ENCODE measurements at regions not wholly inside any gene's neighbourhood (a gene's known extent, or its start where the extent isn't known, plus 50 kb on each side); places are given as distances from the start of the nearest gene placed in this dataset.

DNA sequence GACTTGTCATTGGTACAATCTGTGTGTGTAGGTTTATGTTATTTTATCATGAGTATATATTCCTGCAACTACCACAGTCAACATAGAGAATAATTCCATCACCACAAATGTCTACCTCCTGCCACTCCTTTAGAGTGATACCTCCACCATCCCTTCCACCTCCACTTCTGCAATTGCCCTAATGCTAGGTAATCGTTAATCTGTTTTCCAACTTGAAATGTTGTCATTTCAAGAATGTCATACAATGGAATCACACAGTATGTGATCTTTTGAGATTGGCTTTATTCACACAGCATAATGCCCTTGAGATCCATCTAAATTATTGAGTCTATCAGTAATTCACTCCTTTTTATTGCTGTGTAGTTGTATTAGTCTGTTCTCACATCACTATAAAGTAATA is 414.8 kb upstream of the C16orf82 start:
- no peak for DNase-seq (ENCODE audit: low spot score)

DNA sequence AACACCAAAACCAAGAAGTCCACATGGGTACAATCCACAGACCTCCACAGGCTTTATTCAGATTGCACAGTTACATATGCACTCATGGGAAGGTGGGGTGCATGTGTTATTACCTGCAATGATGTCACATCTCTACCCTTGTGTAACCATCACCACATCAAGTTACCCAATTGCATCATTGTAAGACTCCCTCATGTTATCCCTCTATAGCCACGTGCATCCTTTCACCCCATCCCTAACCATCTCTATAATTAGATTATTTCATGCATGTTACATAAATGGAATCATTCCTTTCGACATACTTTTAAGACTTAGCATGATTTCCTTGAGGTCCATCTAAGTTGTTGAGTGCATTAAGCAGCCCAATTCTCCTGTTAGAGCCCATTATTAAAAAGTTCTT is 408.2 kb upstream of the C16orf82 start:
- DNase-seq (ENCODE audit: low spot score) = no peak

DNA sequence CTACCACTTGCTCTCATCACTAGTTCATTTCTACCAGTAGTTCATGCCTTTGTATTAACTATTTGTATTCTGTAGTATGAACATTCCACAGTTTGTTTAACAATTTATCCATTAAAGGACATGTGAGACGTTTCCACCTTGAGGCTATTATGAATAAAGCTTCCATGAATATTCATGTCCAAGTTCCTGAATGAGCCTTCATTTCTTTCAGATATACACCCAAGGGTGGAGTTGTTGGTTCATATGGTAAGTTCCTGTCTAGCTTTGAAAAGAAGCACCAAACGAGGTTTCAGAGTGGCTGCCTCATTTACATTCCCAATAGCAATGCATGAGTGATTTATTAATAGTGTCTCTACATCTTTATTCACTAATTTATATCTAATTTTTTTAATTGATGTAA is 407.8 kb upstream of the C16orf82 start:
- no peak for DNase-seq (ENCODE audit: low spot score)

DNA sequence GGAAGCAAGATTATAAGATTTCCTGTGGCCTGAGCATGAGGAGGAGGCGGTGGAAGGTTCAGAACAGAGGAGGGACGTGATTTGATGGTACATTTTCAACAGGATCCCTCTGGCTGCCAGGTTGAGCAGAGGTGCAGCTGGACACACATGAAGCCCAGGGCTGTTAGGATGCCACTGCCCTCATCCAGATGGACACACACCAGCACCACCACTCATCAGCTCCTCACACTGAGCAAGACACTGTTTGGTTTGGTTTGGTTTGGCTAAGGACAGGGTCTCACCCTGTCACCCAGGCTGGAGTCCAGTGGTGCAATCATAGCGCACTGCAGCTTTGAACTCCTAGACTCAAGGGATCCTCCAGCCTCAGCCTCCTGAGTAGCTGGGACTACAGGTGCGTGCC is 402.6 kb upstream of the C16orf82 start:
- no peak for DNase-seq (ENCODE audit: low spot score)

DNA sequence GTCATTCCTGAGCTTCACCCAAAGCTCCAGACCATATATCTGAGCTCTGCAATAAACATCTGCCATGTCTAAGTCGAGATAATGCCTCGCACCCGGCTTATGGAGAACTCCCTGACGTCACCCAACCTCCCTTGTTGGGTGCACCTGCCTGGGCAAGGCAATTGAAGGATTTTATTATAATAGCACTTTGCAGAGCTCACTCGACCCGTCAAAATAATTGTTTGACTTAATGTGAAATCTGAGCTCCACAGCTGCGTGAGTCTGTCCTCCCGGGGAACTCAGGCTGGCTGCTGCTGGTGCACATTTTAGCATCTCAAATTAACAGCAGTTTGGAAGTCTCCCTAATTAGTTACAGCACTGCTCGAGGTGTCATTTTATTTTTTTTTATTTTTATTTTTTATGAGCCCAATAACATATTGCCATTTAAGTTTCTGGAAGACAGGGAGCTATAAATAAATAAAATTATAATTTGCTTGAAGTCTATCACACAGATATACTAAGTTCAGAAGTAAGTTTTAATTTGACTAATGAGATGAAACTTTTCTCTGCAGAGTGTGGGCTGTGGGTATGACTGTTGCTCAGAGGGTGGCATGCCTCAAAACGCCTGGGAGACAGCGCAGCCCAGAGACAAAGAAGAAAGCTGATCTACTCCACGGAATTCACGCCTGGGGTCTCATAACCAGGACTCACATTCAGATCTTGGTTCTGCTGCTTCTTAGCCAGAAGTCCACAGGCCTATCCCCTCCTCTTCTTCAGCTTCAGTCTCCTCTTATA is 401.4 kb upstream of the C16orf82 start:
- DNase-seq (ENCODE audit: low spot score) = no peak

DNA sequence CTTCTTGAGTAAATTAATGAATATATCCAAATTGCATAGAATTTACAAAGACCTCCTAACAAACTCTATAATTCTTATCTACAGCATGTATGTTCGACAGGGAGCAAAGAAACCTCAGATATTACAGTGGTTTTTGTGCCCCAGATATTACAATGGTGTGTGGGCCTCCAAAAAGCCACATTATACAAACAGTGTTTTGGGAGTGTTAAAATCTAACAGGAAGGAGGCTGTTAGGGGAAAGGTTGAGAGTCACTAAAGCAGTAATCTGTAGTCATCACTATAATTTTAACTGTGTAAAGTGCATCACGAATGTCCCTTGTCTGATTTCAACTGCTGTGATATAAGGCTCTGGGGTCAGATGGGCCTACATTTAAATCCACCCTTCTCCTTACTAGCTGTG is 400.2 kb upstream of the C16orf82 start:
- no peak for DNase-seq (ENCODE audit: low spot score)

DNA sequence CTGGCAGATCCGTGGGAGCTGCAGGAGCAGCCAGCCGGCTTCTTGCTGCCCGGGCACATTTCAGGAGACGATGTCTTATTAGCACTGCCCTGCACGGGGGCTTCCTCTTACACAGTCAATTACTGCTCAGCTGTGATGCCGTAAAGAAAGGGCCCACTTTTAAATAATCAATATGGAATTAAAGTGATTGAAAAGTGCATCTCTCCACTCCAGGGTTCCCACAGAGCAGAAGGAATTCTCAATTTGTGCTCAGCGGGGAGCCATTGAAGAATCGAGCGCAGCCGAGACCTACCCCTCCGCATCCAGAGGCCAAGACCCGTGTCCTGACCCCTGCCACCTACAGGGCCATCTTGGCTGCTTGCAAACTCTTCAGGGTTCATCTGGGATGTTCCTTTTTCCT is 399.4 kb upstream of the C16orf82 start:
- DNase-seq (ENCODE audit: low spot score) = no peak

DNA sequence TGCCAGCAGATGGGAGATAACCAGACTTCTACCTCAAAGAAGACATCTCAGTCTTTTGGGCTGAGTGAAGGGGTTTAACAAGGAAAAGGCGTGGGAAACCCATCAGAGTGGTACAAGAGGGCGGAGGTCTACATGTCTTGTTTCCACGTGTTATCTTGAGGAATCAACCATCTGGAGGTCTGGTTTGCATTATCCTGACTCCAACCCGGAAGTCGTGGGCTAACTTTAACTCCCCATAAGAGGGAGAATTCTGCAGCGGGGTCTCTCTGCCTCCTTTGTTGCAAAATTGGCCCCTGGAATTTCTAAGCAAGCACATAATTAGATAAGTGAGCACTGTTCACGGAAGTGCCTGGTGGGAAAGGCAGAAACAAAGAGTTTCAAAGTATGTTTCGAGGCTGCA is 398.7 kb upstream of the C16orf82 start:
- no peak for DNase-seq (ENCODE audit: low spot score)

DNA sequence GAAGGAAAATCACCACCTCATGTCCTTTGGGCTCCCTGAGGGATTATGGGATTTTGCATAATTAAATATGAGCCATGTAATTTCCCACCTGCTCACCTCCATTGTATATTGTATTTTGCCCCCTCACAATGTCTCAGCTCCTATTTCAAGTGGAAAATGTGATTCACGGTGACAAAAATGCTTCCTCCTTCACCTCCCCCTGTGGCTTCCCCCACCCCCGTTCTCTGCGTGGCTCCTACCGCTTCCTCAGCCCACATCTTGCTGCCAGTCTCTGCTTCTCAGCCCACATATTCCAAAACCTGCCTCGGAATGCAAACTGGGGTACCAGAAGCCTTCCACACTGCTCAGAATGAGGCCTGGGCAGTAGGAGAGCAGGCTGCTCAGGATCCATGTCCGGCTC is 394.5 kb upstream of the C16orf82 start:
- no peak for DNase-seq (ENCODE audit: low spot score)

DNA sequence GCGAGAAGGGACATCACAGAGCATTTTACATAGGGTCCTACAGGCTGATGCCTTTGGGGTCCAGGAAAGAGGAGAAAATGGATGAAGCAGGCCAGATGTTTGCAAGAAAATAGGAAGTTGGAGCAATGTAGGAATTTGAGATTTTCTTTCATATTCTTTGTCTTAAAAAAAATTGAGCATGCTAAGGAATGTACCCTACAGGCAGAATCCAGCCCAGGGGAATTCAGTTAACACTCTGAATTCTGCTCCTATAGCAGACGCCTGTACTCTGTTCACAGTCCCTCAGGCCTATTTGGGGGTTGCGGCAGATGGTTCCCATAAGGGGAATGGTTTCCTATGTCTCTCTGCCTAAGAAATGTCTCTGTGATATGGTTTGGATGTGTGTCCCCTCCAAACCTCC is 393.7 kb upstream of the C16orf82 start:
- no peak for DNase-seq (ENCODE audit: low spot score)

DNA sequence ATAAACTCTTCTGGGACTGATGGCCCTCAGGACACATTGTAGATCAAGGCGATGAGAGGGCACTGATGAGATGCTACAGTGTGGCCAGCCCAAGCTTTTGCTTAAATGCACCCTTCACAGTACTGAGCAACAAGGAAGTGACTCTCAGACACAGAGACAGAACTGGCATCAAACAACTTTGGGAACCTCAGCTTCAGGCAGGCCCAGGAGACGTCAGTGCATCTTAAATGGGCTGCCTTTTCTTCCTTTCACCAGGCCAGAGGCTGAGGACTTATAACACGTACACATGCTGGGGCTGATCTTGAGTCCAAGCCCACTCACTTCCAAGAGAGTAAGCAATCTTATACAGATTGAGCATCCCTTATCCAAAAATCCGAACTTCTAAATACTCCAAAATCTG is 386.1 kb upstream of the C16orf82 start:
- DNase-seq (ENCODE audit: low spot score) = no peak

DNA sequence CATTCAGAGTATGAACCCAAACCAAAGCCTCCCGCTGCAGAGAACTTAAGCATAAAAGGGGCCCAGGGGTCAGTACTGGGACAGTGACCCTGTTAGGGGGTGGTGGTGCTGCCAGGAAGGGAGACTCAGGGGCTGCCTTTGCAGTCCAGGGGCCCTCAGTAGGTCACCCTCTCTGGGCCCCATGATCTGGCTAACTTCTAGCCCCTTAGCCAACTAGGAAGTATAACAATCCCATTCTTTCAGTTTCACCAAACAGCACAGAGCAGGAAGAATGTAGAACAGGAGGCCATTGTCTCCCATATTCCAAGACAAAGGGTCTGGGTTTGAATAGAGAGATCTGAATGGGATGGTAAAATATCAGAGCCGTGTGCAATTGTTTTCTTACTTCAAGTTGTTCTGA is 378.6 kb upstream of the C16orf82 start:
- DNase-seq (ENCODE audit: low spot score) = no peak

DNA sequence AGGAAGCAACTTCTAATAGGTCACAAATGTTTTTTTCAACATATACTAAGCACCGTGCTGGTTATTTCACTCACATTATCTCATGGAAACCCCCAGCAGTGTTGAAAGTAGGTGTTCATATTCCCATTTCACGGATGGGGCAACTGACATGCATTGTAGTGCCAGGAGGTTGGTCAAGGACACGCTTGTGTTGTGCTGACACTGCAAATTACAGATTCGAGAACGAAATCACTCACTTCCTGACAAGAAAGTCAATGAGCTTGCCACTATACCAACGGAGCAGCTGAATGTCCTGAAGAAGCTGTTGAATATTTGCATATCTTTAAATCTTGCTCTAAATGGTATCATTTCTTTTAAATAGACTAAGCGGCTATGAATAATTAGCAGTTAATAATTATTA is 378.0 kb upstream of the C16orf82 start:
- DNase-seq (ENCODE audit: low spot score) = no peak

DNA sequence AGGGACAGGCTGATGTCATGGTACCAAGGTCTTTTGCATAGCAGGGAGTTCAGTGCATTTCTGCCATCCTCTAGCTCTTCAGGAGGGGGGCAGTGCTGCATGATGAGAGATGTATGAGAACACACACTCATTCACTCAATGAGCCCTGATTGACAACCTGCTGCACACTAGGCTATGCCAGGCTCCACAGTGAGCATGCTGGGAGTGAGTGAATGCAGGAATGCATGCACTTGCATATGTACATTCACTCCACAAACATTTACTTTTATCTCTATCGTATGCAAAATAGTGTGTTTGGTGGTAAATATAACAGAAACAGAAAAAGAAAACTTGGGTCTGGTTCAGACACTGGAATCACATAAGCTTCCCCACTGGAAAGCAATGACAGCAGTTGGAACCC is 374.1 kb upstream of the C16orf82 start:
- DNase-seq (ENCODE audit: low spot score) = no peak

DNA sequence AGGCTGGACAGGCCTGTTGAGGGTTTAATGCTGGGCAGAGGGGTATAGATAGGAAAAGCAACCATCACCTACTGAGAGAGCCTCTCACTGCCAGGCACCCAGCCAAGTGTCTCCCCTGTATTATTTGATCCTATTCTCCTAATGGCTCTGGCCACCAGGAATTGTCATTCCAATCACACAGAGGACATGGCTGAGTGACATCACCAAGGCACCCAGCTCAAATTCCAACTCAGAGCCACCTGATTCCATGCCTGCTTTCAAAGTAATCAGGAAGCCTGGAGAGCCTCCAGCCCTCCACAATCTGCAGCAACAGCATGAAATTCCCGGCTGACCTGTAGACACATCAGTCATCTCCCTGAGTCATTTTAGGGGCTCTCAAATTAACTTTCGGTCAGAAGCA is 368.9 kb upstream of the C16orf82 start:
- DNase-seq (ENCODE audit: low spot score) = no peak

DNA sequence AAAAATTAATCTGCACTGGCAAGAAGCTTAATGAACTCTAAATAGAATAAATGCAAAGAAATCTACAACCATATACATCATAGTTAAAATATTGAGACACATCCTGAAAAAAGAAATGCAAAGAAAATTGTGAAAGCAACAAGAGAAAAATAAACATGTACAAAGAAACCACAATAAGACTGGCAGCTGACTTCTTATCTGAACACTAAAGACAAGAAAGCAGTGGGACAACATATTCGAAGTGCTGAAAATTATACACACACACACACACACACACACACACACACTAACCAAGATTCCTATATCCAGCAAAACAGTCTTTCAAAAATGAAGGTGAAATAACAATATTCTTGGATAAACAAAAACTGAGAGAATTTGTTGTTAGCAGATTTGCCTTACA is 366.5 kb upstream of the C16orf82 start:
- no peak for DNase-seq (ENCODE audit: low spot score)

DNA sequence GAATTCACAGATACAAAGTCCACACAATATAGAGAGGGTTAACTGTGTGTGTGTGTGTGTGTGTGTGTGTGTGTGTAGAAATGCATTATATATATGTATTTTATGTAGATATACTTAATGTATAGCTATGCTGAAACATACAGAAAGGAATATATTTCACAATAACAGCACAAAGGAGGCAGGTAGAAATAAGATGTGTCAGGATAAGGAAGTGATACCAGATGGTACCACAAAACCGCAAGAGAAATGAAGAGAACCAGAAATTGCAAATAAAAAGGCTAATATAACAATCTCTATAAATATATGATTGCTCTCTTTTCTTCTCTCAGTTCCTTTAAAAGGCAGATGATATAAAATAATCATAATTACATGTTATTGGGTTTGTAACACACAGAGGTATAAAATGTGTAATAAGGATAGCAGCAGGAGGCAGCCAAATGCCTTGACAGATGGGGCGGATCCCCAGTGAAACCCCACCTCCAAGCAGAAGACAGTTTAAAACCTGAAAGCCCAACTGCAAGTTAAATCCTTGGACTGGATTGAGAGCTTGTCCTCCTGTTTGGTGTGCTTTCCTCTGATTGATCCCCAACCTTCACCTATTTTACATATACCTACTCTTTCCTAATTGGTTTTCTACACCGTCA is 365.4 kb upstream of the C16orf82 start:
- DNase-seq (ENCODE audit: low spot score) = no peak

DNA sequence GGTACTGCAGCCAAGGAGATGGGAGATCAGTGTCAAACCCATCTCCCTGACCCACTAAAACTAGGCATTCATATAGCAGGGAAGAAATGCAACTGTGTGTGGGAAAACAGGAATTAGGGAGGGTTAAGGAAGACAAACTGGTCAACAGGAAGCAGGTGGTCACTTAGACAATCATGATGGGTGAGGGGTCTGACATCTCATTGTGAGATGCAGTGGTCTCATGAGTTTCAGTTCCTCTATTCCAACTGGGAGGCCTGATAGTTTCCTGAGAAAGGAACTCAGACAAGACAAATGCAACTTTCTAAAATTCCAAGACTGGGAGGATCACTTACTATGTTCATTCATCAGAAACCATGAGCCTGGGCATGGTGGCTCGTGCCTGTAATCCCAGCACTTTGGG is 361.4 kb upstream of the C16orf82 start:
- DNase-seq (ENCODE audit: low spot score) = no peak

DNA sequence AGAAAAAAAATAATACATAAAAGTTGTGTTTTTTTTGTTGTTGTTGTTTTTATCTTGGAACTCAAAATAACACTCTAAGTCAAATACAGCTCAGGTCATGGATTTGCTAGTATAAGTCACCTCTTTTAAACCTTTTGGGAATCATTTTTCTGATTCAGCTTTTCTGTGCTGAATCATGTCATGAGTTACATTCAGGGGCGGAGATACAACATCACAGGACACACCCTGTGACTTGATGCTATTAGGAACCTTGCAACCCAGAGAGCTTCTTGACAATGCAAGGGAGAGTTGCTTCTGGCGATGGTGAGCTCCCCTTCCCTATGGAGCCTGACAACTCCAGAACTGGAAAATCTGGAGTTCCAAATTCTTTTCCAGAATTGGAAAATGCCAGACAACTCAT is 358.3 kb upstream of the C16orf82 start:
- DNase-seq (ENCODE audit: low spot score) = no peak

DNA sequence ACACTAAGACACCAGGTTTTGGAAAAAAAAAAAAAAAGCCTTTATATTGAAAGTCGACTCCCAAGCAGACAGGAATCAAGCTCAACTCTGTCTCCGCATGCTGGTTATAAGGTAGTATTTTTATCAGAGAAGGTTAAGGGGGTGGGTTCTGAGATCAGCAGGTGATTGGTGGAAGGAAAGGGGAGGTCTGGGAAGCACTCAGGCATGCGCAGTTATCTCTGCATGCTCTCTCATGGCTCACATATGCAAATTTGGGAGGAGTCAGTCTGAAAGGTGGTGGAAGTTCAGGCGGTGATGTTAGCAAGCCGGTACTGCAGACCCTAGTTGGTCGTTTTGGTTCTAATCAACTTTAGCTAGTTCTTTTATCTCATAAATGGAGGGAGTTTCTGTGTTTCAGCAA is 357.6 kb upstream of the C16orf82 start:
- no peak for DNase-seq (ENCODE audit: low spot score)

DNA sequence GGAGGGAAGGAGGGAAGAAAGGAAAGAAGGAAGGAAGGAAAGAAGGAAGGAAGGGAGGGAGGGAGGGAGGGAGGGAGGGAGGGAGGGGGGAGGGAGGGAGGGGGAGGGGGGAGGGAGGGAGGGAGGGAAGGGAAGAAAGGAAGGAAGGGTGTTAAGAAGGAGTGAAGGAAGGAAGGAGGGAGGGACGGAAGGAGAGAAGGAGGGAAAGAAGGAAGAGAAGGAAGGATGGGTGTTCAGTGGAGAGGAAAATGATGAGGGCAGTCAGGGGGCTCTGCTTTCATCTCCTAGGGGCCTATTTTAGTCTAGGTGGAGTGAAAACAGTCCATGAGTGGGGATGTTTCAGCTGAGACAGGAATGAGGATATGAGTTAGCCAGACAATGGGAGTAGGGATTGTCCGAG is 357.0 kb upstream of the C16orf82 start:
- no peak for DNase-seq (ENCODE audit: low spot score)

DNA sequence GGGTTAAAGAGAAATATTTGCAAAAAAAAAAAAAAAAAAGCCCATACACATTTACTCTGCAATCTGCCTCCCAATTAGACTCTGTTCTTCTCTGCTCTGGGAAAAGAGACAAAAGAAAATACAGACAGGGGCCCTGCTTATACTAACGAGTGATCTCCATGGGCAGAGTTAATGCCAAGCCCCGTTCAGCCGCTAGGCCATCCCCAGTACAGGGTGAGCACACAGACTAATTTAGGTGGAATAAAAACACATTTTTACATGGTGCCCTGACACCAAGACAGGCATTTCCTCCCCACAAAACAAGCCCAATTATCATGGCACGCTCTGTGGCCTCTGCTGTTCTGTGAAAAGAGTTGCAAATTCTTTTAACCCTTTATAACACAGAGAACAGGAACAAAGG is 356.3 kb upstream of the C16orf82 start:
- DNase-seq (ENCODE audit: low spot score) = no peak

DNA sequence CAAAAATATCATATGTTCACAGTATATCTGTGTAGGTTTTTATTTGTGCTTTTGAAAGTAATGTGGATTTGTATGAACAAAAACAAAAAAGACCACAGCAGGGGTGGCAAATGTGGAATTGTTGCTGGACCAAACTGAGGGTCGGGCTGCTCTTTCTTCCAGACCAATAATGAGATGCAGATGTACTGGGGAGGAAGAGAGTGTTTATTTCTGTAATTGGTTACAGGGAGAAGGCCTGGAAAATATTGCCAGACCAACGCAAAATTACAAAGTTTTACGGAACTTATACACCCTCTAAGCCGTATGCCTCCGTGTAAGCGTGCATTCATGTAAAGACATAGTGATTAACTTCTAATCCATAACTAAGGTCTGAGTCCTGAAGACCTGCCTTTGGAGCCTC is 353.9 kb upstream of the C16orf82 start:
- DNase-seq (ENCODE audit: low spot score) = no peak

DNA sequence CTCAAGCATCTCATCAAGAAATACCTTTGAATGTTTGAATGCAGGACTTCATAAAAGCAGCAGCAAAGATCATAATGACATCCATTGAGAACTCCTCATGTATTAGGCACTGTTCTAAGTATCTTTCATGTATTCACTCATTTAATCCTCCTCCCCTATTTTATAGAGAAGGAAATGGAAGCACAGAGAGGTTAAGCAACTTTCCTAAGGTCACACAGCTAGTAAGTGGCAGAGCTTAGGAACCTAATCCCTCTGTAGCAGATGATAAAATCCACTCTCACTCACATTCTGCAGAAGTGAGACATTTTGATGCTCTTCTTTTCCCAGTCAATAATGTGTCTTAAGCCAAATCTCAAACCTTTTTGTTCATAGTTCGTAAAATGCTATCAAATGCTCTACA is 350.8 kb upstream of the C16orf82 start:
- no peak for DNase-seq (ENCODE audit: low spot score)
